ENCODE measurements at regions not wholly inside any gene's neighbourhood (a gene's known extent, or its start where the extent isn't known, plus 50 kb on each side); places are given as distances from the start of the nearest gene placed in this dataset.

GRCh38 chr10:33813871-33814270, 479.4 kb upstream of the NRP1 start:
- Histone ChIP-seq H3K27me3 (ENCODE audit: insufficient read depth in 3 of 3, low read length in 2 of 3) (no peaks in the 10 kb centered on the region), H3K27ac (no peak overlapping the region), H3K4me3 (no peak overlapping the region), H3K9me3 (no peaks in the 10 kb centered on the region), H3K36me3 (ENCODE audit: insufficient read depth in 1 of 2, low read depth in 1 of 2) (no peaks in the 10 kb centered on the region), H3K4me1 (peaks cover 12% of the 10 kb centered on the region)
- TF ChIP-seq CTCF (IDR thresholded peaks at IDR 0.05), result no peak
- DNase-seq, result no peak
- ATAC-seq, result no peak
- 67 to 95% (median 82%) methylated on average over 3 of the region's 3 CpGs for WGBS, 3 donors
- intact Hi-C loops (cut with DNase I), result no loop called here

GRCh38 chr10:33813415-33813814, 478.9 kb upstream of the NRP1 start:
- H3K9me3 ChIP-seq, result no peaks in the 10 kb centered on the region
- no peak for TF ChIP-seq CTCF (IDR thresholded peaks at IDR 0.05)
- 94 to 100% (median 98%) methylated on average over 2 of the region's 2 CpGs for WGBS, 3 donors
- ATAC-seq (no peak), DNase-seq (no peak)
- H3K27ac ChIP-seq, result no peak overlapping the region
- no peaks in the 10 kb centered on the region for H3K27me3 ChIP-seq (ENCODE audit: insufficient read depth in 3 of 3, low read length in 2 of 3)
- H3K36me3 ChIP-seq (ENCODE audit: insufficient read depth in 1 of 2, low read depth in 1 of 2), result no peaks in the 10 kb centered on the region
- H3K4me1 ChIP-seq, result peaks cover 14% of the 10 kb centered on the region
- H3K4me3 ChIP-seq, result no peak overlapping the region
- intact Hi-C loops (cut with DNase I), result no loop called here

GRCh38 chr10:33812586-33812985, 478.1 kb upstream of the NRP1 start:
- ATAC-seq (no peak), DNase-seq (no peak)
- TF ChIP-seq CTCF (IDR thresholded peaks at IDR 0.05), result no peak
- Histone ChIP-seq H3K9me3 (no peaks in the 10 kb centered on the region), H3K27ac (no peak overlapping the region), H3K4me3 (no peak overlapping the region), H3K4me1 (peaks cover 22% of the 10 kb centered on the region), H3K36me3 (ENCODE audit: insufficient read depth in 1 of 2, low read depth in 1 of 2) (no peaks in the 10 kb centered on the region), H3K27me3 (ENCODE audit: insufficient read depth in 3 of 3, low read length in 2 of 3) (no peaks in the 10 kb centered on the region)
- 59 to 100% (median 97%) methylated on average over 2 of the region's 2 CpGs for WGBS, 3 donors
- intact Hi-C loops (cut with DNase I), result no loop called here

GRCh38 chr10:33810986-33811385, 476.5 kb upstream of the NRP1 start:
- 68 to 77% (median 71%) methylated on average over 3 of the region's 3 CpGs for WGBS, 3 donors
- no peak overlapping the region for H3K27ac ChIP-seq
- ATAC-seq, result no peak

More at GRCh38 chr10:33810986-33811385, 476.5 kb upstream of the NRP1 start:
- Histone ChIP-seq H3K27me3 (ENCODE audit: insufficient read depth in 3 of 3, low read length in 2 of 3) (no peaks in the 10 kb centered on the region), H3K9me3 (no peaks in the 10 kb centered on the region), H3K36me3 (ENCODE audit: insufficient read depth in 1 of 2, low read depth in 1 of 2) (no peaks in the 10 kb centered on the region), H3K4me1 (peaks cover 28% of the 10 kb centered on the region), H3K4me3 (no peak overlapping the region)
- TF ChIP-seq CTCF (IDR thresholded peaks at IDR 0.05), result no peak
- intact Hi-C loops (cut with DNase I), result no loop called here
- no peak for DNase-seq

Measured in psoas muscle (tissue), 7 donors.